Amniotic stem cell (primary cell): ENCODE measurements at regions not wholly inside any gene's neighbourhood (a gene's known extent, or its start where the extent isn't known, plus 50 kb on each side); places are given as distances from the start of the nearest gene placed in this dataset.

Experiments
- DNase-seq: peaks from one replicate; lab custom pipeline; 2025; lab: John Stamatoyannopoulos, UW

- DNase-seq = no peak
Observed at GRCh38 chr7:125668321-125668993, 738.8 kb upstream of the POT1 start.

- no peak for DNase-seq
Observed at GRCh38 chr7:125664625-125665024, 735.0 kb upstream of the POT1 start.

- no peak for DNase-seq
Observed at GRCh38 chr7:125663961-125664360, 734.3 kb upstream of the POT1 start.

GRCh38 chr7:125661677-125662076, 732.1 kb upstream of the POT1 start:
- DNase-seq = no peak

GRCh38 chr7:125661006-125661405, 731.4 kb upstream of the POT1 start:
- DNase-seq = no peak

GRCh38 chr7:125654076-125654475, 724.5 kb upstream of the POT1 start:
- no peak for DNase-seq

GRCh38 chr7:125651823-125652528, 722.4 kb upstream of the POT1 start:
- no peak for DNase-seq

GRCh38 chr7:125648543-125648942, 718.9 kb upstream of the POT1 start:
- DNase-seq = no peak

GRCh38 chr7:125645770-125646169, 716.1 kb upstream of the POT1 start:
- DNase-seq = no peak

GRCh38 chr7:125644109-125644508, 714.5 kb upstream of the POT1 start:
- DNase-seq = no peak

- DNase-seq = no peak
Observed at GRCh38 chr7:125643302-125643701, 713.7 kb upstream of the POT1 start.

GRCh38 chr7:125641884-125642283, 712.3 kb upstream of the POT1 start:
- DNase-seq = no peak

- DNase-seq = no peak
Observed at GRCh38 chr7:125636320-125636962, 706.8 kb upstream of the POT1 start.

- no peak for DNase-seq
Observed at GRCh38 chr7:125618516-125618915, 688.9 kb upstream of the POT1 start.

GRCh38 chr7:125611582-125611981, 682.0 kb upstream of the POT1 start:
- no peak for DNase-seq

GRCh38 chr7:125606671-125607070, 677.0 kb upstream of the POT1 start:
- DNase-seq = no peak

GRCh38 chr7:125605241-125605640, 675.6 kb upstream of the POT1 start:
- no peak for DNase-seq

GRCh38 chr7:125602441-125602840, 672.8 kb upstream of the POT1 start:
- DNase-seq = no peak

GRCh38 chr7:125599387-125599786, 669.8 kb upstream of the POT1 start:
- no peak for DNase-seq

- no peak for DNase-seq
Observed at GRCh38 chr7:125592331-125592730, 662.7 kb upstream of the POT1 start.

- no peak for DNase-seq
Observed at GRCh38 chr7:125573126-125573525, 643.5 kb upstream of the POT1 start.

GRCh38 chr7:125572414-125572813, 642.8 kb upstream of the POT1 start:
- no peak for DNase-seq

- no peak for DNase-seq
Observed at GRCh38 chr7:125568799-125569198, 639.2 kb upstream of the POT1 start.
